G401 (cell line): ENCODE measurements at regions not wholly inside any gene's neighbourhood (a gene's known extent, or its start where the extent isn't known, plus 50 kb on each side); places are given as distances from the start of the nearest gene placed in this dataset.

Experiments
- DNase-seq: peaks from one replicate; pipeline ENCODE4 v3.0.0-alpha.2; 2015; ENCODE audit warnings: low spot score
- in situ Hi-C: cut with HindIII; loops from 2 replicates; pipeline ENCODE4 v1.10.0; 2016; ENCODE audit warnings: low sequenced_read_pairs, mixed read lengths

GRCh38 chr4:144298519-144298918 lies 158.0 kb upstream of the GYPA start:
- in situ Hi-C loops = no loop called here
- no peak for DNase-seq

- in situ Hi-C loops = no loop called here
- no peak for DNase-seq
Measured at GRCh38 chr4:144300616-144301015, 160.1 kb upstream of the GYPA start.

GRCh38 chr4:144302704-144303536 lies 162.4 kb upstream of the GYPA start:
- in situ Hi-C loops = no loop called here

GRCh38 chr4:144304025-144304424 lies 163.5 kb upstream of the GYPA start:
- no peak for DNase-seq
- in situ Hi-C loops = no loop called here

More at GRCh38 chr4:144302704-144303536, 162.4 kb upstream of the GYPA start:
- no peak for DNase-seq

GRCh38 chr4:144310535-144310934 lies 170.0 kb upstream of the GYPA start:
- no peak for DNase-seq
- in situ Hi-C loops = no loop called here

GRCh38 chr4:144313370-144313769 lies 172.9 kb upstream of the GYPA start:
- in situ Hi-C loops = no loop called here
- DNase-seq = no peak

- in situ Hi-C loops = no loop called here
- DNase-seq = no peak
Measured at GRCh38 chr4:144316869-144317268, 176.4 kb upstream of the GYPA start.

- in situ Hi-C loops = no loop called here
- no peak for DNase-seq
Measured at GRCh38 chr4:144318797-144319196, 178.3 kb upstream of the GYPA start.

- in situ Hi-C loops = no loop called here
- no peak for DNase-seq
Measured at GRCh38 chr4:144336633-144337032, 196.1 kb upstream of the GYPA start.

- in situ Hi-C loops = no loop called here
Measured at GRCh38 chr4:144338148-144338547, 197.6 kb upstream of the GYPA start.

GRCh38 chr4:144338834-144339233 lies 198.3 kb upstream of the GYPA start:
- no peak for DNase-seq
- in situ Hi-C loops = no loop called here

More at GRCh38 chr4:144338148-144338547, 197.6 kb upstream of the GYPA start:
- DNase-seq = no peak

- in situ Hi-C loops = no loop called here
- DNase-seq = no peak
Measured at GRCh38 chr4:144340931-144341330, 200.4 kb upstream of the GYPA start.

- DNase-seq = no peak
- in situ Hi-C loops = no loop called here
Measured at GRCh38 chr4:144342949-144343760, 202.6 kb upstream of the GYPA start.

- peak; percentile 26 for DNase-seq
- in situ Hi-C loops = no loop called here
Measured at GRCh38 chr4:144347121-144347520, 206.6 kb upstream of the GYPA start.

- in situ Hi-C loops = no loop called here
- DNase-seq = no peak
Measured at GRCh38 chr4:144350706-144351105, 210.2 kb upstream of the GYPA start.

GRCh38 chr4:144351306-144351705 lies 210.8 kb upstream of the GYPA start:
- DNase-seq = no peak
- in situ Hi-C loops = no loop called here

GRCh38 chr4:144353292-144353691 lies 212.8 kb upstream of the GYPA start:
- in situ Hi-C loops = no loop called here
- no peak for DNase-seq

GRCh38 chr4:144355811-144356757 lies 215.6 kb upstream of the GYPA start:
- in situ Hi-C loops = no loop called here

GRCh38 chr4:144356941-144357381 lies 216.4 kb upstream of the GYPA start:
- peak; percentile 14 for DNase-seq
- in situ Hi-C loops = no loop called here

More at GRCh38 chr4:144355811-144356757, 215.6 kb upstream of the GYPA start:
- DNase-seq = peak; percentile 57
